Suppressor macrophage (primary cell): ENCODE measurements at regions not wholly inside any gene's neighbourhood (a gene's known extent, or its start where the extent isn't known, plus 50 kb on each side); places are given as distances from the start of the nearest gene placed in this dataset.
"Not testable (repeated sequence)": the region's sequence is repeated elsewhere in the genome, so short reads cannot be mapped to it uniquely, and the experiment has no call there.

ENCODE experiments used
- DNase-seq, 4 experiments: peaks; one replicate each; pipeline ENCODE4 v3.0.0-alpha.2; 2020 to 2022

DNA sequence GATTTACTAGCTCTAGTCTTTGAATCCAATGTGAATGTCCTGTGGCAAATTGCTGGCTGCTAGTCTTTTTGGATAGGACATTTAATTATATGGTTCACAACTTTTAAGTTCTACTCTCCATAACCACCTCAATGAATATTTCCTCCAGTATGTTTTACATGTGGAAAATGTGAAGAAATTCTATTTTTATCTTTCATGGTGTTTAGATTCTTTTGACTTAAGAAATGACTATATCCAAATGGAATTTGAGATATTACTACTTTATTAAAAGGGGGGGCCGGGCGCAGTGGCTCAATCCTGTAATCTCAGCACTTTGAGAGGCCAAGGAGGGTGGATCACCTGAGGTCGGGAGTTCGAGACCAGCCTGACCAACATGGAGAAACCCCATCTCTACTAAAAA is 202.0 kb downstream of the ARL4A start:
- no peak for DNase-seq

DNA sequence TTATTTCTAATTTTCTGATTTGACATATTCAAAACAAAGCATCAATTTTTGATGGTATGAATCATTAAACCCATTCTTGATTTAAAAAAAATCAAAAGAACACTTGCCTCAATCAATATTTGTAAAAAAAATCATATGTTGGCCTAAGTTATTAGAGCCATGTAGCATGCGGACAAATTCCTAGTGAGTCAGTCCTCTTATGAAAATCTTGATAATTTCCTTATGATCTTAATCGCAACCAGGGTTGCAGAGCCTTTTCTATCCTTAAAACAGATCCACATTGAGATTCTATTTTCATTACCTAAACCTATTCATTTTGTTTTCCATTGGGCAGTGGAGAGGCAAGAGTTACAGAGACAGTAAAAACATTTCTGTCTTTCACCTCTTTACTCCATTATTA is 203.2 kb downstream of the ARL4A start:
- DNase-seq, result no peak

DNA sequence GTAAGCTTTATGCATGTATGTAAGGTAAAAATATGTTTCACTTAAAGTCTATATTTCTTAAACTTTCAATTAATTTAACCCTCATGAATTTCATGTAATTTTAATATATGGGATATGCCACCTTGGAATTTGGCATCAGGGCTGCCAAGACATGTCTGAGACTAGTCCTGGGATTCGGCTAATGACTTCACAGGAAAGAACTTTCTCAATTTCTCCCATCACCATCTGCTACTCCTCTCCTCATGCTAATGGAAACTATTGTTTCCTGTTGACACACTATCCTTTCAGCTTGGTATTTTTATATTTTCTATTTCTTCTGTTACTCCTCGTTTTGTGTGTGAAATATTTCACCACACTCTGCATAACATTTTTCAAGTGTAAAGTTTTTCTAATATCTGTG is 205.9 kb downstream of the ARL4A start:
- DNase-seq, result no peak

DNA sequence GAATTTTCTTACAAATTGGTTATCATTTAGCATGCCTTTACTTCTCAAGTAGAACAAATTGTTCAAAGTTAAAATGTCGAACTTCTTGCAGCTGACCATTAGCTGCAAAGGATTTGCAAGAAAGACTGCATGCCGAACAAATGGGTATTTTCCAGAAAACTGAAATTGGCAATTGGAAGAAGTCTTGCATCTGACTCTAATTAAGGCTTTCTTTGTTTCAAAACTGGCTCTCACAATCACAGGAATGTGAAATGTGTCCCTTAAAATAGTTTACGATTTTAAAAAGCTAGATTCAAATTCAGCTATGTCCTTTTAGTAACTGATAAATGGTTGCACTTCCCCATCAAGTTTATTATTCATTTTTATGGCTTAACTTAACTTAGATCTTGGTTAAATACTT is 207.9 kb downstream of the ARL4A start:
- no peak for DNase-seq

DNA sequence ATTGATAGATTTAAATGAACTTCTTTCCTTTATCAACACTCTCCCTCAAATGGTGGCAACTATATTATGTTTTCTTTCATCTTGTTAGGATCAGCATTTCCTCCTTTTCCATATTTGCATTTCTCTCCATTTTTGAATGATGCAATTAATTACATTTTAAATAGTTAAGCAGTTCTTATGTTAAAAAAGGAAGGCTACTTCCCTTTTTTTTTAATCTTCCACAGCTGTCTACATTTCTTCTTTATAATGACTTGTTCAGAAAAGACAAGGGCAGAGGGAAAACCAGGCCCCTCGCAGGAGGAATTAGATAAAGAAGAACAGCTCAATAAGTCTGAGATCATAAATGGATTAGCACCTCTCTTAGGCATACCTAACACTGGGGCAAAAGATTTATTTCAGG is 208.9 kb downstream of the ARL4A start:
- peak in 2 of 4 experiments; percentile 7 to 15 for DNase-seq

DNA sequence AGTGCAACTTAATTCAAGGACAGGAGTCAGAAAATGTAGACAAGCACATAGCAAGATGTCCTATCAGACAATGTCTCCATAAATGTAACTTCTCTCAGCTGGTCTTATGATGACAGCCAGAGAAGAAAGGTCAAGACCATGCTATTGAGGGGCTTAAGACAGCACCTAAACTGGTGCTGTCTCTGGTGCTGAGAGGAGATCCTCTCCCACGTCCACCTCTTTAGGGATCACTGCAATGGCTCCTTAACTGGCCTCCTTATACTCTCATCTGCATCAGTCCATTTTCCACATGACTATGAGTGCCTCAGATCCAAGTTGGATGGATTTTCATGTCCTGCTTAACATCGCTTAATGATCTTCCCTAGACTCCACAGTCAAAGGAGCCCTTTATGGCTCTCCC is 210.6 kb downstream of the ARL4A start:
- DNase-seq, result no peak

DNA sequence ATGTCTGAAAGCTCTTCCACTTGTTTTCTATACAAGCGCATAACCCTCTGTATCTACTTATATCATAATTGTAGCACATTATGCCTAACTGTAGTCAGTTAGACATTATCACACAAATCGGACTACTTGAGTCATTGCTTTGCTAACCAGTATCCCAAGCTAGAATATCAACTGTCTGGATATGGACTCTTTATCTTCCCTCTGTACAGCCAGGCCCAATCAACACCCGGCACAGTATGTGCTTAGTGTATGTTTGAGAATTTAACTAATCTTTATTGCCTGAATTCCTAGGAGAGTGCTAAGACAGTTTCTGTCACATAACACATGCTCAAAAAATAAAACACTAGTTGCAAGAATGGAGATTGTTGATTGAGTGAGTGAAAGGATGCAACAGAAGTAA is 211.2 kb downstream of the ARL4A start:
- no peak for DNase-seq

DNA sequence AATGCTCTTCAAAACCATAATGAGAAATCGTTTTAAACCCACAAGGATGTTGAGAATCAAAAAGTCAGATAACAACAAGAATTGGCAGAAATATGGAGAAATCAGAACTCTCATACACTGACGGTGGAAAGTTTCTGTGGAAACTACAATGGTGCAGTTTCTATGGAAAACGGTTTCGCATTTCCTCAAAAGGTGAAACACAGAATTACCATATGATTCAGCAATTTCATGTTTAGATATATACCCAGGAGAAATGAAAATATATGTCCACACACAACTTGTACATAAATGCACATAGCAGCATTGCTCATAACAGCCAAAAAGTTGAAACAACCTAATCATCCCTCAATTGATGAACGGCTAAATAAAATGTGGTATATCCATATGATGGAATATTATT is 218.2 kb downstream of the ARL4A start:
- no peak for DNase-seq

DNA sequence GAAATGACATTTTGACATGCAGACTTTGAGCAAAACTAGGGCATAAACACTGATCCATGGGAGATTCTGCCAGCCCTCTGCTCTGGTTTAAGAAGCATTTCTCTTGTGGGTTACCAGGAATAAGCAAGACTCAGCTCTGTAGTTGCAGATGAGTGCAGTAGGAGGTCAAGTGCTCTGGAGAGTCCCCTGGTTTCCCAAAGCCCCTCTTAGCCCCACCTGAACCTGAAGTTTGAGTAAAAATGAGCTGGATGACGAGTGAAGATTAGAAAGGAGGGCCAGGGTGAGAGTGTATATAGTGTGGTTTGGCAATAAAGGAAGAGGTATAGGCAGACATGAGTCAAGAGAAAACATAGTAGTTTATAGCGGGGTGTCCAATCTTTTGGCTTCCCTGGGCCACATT is 220.3 kb downstream of the ARL4A start:
- DNase-seq, result no peak

DNA sequence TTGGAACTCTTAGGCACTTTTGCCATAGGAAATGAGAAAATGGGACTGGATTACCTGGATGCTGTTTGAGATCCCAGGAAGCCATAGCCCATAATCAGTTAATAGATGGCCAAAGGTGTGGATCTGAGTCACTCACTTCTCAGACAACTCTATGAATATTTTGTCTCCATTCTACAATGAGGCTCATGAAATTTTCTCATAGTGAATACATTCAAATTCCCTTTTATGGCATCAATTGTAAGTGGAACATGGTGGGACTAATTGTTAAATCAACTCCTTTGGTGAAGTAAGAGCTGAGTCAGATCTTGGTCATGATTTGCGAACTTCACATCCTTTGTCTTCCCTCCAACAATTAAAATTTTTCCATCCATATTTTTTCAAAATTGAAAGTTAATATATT is 222.1 kb downstream of the ARL4A start:
- no peak for DNase-seq

DNA sequence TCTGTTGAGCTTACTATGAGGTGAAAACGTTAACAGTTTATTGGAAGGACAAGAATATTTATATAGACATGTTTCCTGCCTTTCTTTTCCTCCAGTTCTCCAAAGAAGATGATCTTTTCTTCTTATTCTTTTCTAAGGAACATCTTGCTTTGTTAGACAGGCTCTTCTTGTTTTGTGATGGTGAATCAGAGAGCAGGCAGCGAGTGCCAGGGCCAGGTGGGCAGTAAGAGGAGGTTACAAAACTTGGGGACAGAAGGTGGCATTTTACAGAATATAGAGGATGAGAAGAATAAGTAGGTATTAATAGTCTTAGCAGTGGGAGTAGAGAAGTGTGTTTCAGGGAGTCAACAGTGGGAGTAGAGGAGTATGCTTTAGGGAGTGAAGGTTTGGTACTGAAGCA is 223.6 kb downstream of the ARL4A start:
- no peak for DNase-seq

DNA sequence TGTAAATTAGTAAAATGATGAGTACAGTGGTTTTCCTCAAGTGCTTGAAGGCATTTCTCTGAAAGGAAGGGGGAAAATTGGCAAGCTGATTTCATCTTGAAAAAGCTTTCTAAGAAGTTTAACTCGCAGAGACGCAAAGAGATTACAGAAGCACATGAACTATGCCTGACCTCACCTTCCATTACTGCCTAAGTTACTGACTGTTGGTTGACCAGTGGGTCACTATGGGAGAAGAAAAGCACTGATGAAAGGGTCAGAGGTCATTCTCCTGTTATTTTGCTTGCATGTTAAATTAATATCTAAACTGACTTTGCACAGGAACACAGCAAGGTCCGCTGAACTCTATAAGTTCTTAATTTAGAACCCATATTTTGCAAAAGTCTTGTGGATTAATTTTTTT is 225.6 kb downstream of the ARL4A start:
- no peak for DNase-seq

DNA sequence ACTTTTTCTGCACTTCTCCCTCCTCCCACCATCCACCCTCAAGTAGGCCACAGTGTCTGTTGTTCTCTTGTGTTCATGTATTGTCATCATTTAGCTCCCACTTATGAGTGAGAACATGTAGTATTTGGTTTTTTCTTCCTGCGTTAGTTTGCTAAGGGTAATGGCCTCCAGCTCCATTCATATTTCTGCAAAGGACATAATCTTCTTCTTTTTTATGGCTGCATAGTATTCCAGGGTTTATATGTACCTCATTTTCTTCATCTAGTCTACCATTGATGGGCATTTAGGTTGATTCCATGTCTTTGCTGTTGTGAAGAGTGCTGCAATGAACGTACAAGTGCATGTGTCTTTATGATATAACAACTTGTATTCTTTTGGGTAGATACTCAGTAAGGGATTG is 230.4 kb downstream of the ARL4A start:
- DNase-seq, result no peak

DNA sequence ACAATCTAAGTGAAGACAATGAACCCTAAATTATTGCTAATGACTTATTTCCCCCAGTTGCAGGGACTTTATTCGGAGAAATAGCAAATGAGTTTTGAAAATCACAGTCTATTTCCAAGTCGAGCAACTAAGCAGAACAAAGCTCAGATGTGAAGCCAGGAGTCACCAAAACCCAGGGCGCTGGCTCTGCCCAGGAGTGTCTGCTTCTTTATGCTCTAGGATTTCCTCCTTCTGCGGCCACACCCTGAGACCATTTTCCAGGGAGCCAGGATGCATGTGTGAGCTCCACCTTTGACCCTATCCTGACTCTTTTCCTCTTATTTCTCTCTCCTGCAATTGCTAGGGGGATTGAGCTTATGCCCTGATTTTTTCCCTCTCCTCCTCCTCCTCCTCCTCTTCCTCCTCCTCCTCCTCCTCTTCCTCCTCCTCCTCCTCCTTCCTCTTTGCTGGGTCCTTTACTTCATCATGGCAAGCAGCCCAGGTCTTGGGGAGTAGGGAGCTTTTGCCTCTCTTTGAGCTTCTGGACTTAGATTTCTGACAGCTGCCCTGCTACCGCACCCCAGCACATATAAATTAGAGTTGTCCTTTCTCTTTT is 234.4 kb downstream of the ARL4A start:
- no peak for DNase-seq

DNA sequence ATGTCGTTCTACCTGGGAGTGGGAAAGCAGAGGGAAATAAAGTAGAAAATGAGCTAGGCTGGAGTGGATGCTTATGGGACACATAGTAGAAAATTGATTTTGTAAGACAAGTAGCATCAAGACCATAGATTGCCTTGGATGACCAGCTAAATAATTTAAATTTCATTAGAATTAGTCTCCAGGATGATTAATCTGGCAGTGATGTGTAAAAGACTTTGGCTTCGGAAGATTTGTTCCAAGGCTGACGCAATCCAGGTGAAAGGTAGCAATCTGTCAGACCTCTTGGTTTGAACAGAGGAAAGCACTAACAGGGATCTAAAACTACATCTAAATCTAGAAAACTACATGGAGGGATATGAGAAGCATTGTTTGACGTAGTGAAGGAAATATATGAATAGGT is 236.5 kb downstream of the ARL4A start:
- DNase-seq, result no peak

DNA sequence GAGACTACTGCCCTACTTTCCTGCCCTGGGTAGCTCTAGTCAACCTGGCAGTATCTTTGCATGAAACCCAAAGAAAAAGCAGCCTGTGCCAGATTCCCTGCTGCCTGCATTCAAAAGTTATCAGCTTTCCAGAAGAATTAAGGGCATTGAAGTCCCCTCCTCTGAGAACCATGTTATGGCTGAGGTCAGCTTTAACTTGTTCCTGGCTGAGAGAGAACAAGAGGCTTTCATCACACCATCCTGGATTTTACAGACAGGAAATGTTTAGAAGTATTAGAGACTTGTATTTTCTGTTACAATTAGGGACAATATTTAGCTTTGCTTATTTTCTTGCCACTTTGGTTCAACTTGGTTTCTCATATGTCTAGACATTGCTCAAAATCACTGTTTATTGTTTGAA is 238.8 kb downstream of the ARL4A start:
- DNase-seq, result no peak

DNA sequence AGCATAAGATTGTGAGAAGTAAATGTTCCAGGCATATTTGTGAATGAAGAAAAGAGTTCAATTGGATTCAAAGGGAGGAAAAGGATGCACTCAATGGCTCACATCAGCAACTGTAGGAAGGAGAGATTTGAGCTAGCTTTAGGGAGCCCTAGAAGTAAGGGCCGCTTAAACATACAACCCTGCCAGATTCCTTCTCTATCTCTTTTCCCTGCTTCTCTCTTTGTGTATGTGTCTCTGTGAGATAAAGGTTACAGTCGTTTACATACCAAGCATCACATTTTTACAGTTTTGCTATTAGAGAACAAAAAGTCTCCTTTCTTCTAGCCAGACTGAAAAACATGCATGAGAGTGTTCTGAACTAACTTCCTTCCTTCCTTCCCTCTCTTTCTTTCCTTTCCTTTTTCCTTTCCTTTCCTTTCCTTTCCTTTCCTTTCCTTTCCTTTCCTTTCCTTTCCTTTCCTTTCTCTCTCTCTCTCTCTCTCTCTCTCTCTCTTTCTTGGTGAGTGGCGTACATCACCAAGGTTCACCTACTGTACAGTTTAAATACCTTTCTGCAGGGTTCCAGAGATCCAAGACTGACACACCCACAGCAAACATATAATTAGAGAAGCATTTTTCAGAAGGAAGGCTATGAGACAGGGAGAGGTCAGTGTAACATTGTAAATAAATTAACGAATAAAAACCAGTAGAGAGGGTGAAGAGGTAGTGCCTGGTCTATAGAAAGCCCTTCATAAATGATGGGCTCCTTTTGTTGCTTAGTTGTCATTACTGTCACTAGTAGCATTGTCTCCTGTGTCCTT is 240.4 kb downstream of the ARL4A start:
- DNase-seq, result no peak

DNA sequence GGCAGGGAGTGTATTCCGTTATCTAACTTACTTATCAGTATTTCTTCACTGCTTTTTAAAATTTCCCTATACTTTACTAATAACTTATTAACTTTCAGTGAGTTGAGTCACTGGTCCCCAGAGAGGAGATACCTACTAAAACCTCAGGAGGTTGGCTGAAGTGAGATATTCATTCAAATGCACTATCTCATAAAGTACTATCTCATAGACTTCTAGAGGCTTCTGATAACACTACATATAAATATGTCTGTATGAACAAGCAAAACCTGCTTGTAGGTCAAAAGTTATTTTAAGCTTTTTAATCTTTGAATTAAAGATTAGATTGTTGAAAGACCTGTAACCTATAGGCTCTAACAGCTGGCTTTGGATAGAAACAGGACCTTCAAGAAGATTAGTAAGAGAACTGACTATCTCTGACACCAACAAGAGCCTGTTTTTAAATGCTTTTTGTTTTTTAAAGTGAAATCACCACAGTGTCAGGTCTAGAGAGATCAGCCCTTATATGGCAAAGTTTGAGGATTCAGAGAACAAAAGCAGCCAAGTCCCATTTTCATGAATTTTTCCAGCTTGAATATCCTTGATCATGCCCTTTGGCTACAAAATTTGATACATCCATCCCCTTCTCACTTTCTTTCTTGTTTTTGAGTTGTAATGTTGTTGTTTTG is 242.2 kb downstream of the ARL4A start:
- no peak for DNase-seq

DNA sequence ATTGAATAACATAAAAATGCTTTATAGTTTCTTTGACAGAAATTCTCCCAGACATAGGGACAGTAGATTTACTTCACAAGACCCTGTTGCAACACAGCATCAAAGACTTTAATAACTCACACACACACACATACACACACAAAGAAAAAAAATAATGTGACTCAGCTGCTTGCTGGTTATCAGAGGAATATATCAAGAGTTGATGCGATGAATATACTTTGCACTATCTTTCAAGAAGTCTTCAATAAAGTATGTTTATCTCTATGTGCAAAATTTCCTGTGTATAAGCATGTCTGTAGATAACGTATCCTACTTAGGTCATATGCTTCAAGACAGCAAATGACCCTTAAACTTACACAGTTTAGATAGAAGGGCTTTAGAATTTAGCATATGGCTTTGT is 243.1 kb downstream of the ARL4A start:
- DNase-seq, result no peak

DNA sequence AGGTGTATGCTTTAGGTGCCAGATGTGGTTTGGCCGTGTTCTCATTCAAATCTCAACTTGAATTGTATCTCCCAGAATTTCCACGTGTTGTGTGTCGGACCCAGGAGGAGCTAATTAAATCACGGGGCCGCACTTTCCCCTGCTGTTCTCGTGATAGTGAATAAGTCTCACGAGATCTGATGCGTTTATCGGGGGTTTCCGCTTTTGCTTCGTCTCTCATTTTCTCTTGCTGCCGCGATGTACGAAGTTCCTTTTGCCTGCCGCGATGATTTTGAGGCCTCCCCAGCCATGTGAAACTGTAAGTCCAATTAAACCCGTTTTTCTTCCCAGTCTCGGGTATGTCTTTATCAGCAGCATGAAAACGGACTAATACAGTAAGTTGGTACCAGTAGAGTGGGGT is 244.0 kb downstream of the ARL4A start:
- not testable (repeated sequence) for DNase-seq

DNA sequence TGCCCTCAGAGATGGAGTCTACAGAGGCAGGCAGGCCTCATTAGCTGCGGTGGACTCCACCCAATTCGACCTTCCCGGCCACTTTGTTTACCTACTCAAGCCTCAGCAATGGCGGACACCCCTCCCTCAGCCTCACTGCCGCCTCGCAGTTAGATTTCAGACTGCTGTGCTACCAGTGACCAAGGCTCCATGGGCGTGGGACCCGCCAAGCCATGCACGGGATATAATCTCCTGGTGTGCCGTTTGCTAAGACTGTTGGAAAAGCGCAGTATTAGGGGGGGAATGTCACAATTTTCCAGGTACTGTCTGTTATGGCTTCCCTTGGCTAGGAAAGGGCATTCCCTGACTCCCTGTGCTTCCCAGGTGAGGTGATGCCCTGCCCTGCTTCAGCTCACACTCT is 252.3 kb downstream of the ARL4A start:
- DNase-seq, result no peak

DNA sequence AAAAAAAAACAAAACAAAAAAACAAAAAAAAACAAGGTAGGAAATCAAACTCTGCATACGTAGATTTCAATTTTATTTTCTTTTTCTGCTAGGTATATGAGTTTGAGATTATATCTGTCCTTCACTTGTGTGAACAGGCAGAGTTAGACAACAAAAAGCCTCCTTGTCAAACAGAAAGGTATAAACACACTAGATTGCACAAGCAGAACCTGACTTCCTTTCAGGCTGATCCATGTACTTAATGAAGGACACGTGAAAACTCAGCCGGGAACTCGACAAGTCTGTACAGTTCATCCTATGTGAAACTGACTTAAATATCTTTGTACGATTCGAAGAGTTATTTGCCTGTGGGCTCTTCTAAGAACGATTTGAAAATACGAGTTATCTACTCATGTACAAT is 254.1 kb downstream of the ARL4A start:
- DNase-seq, result no peak

DNA sequence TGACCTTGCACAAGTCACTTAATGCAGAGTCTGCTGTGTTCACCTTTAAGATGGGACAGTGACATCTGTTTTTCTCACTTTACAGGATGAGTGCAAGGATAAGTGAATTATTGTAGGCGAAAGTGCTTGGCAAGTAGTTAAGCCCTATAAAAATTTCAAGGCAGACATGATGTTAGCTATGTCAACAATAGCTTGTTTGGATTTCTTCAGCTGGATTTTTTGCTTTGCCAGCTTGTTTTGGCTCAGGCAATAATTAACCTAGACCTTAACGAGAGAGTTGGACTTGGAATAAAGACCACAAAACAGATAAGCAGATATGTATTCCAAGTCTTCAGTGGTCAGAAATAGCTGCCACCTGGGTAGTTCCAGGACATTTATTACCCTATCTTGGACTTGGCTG is 255.2 kb downstream of the ARL4A start:
- DNase-seq, result no peak

DNA sequence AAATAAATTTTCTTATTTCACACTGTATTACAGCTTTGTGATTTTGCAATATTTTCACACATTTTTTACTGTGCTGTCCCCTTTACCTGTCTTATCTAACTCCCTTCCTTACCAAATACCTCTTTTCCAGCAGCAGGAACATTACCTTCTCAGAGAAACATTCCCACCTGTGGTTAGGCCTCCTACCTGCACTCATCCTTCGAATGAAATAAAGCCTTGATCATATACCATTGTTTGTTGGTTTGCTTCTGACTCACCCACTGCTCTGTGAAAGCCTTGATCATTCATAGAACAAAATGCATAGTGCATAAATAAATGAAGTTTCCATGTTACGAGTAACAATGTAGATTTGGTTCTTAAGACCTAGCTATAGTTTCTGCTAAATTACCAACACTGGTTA is 256.3 kb downstream of the ARL4A start:
- no peak for DNase-seq
